ENCODE measurements at regions not wholly inside any gene's neighbourhood (a gene's known extent, or its start where the extent isn't known, plus 50 kb on each side); places are given as distances from the start of the nearest gene placed in this dataset.

DNA sequence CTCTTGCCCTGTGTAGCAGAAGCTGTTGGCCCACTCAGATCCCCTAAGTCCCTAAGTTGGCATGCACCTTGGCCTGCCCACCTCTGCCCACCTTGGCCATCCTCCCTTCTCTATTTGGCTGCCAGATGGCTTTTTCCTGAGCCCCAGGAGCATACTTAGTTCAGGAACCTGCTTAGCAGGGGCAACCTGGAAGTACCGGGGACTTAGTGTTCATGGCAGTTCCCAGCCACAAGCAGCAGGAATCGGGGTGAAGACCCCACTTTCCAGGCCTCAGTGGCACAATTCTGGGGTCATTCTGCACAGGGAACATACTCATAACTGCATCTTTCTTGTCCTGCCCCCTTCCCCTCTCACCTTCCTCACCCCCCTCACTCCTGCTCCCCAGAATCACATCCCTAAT lies 158.0 kb upstream of the PMEPA1 start:
- DNase-seq = no peak

GRCh38 chr20:57867181-57867803 lies 157.5 kb upstream of the PMEPA1 start:
- no peak for DNase-seq

- DNase-seq = no peak
Measured at GRCh38 chr20:57866250-57867106, 156.7 kb upstream of the PMEPA1 start.

DNA sequence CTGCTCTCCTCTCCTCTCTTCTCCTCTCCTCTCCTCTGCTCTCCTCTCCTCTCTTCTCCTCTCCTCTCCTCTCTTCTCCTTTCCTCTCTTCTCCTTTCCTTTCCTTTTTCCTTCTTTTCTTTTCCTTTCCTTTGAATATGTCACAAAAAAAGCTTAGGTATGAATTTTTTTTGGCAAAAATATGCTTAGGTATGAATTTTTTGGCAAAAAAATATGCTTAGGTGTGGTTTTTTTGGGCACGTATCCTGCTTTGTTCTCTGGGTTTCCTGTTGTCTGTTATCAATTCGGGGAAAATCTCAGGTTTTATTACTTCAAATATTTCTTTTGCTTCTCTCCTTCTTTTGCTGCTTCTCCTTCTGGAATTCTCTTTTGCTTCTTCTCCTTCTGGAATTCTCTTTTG lies 155.5 kb upstream of the PMEPA1 start:
- no peak for DNase-seq

DNA sequence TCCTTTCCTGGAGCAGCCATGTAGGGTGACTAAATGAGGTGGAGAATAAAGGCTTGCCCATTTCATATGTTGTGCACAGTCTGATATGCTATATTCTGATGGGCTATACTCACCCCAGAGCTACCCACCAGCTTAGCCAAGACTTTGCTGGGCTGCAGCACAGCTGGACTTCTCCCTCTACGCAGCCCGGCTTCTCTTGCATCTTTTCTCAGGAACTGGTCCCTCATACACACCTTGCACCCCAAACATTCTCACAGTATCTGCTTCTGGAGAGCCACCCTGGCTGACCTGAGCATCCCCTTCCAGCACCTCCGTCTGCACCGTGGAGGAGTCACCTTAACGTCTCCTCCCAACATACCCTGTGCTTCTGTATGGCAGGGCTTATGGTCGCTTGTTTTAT lies 150.8 kb upstream of the PMEPA1 start:
- no peak for DNase-seq

GRCh38 chr20:57857969-57858368 lies 148.2 kb upstream of the PMEPA1 start:
- no peak for DNase-seq

GRCh38 chr20:57857118-57857517 lies 147.3 kb upstream of the PMEPA1 start:
- DNase-seq = no peak

DNA sequence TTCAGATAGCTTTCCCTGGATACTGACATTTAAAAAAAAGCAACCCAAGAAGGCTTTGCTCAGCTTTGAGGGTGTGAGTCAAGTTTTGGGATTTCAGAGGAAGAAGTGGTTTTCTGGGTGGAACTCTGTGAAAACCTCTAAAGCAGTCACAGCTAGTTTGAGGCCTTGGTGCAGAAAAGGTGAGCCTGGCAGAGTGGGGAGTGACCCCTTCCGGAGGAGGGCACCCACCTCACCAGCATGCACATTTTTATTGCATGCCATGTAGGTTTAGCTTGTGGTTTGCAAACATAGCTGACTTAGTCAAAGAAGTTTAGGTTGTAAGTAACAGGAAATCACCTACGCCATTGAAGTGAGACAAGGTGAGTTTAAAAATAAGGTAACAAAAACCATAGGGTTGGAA lies 146.8 kb upstream of the PMEPA1 start:
- no peak for DNase-seq

DNA sequence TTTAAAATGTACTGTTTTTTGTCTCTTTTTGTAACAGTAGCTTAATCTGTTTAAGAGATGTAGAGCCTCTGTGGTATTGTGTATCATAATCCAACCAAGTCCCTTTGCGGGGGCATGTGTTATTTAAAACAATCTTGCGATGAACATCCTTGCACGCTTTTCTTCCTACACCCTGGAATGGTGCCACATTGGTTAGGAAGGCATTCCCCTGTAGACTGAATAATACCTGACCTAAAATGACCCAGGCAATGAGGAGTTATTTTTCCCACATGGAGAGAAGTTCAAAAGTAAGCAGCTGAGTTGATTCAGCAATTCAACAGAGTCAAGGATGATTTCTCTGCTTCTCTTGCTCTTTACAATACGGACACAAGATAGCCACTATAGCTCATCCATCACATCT lies 142.0 kb upstream of the PMEPA1 start:
- DNase-seq = no peak

DNA sequence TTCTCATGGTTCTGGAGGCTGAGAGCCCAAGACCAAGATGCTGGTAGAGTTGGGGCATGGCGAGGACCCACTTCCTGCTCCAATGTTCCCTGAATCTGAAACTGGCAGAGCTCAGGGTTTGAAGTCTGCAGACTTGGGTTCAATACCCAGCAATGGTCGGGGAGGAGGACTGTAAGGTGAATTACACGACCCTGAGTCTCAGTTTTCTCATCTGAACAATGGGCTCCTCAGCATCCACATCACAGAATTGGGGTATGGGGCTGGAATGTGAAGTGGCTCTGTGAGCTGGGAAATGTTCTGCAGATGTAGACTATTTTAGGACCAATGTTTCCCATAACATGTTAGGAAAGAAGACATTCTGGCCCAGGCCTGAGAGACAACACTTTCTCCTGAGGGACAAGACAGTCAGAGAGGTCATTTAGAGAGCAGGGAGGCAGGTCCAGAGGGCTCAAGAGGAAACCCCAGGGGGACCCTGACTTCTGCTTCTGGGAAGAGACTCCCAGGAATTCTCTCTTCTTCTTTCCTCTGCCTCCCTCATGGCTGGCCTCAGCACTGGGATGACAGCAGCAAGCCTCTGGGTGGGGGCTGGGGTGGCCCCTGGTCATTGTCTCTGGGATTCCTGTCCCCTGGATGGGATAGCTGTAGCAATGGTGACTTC lies 141.3 kb upstream of the PMEPA1 start:
- DNase-seq = no peak

DNA sequence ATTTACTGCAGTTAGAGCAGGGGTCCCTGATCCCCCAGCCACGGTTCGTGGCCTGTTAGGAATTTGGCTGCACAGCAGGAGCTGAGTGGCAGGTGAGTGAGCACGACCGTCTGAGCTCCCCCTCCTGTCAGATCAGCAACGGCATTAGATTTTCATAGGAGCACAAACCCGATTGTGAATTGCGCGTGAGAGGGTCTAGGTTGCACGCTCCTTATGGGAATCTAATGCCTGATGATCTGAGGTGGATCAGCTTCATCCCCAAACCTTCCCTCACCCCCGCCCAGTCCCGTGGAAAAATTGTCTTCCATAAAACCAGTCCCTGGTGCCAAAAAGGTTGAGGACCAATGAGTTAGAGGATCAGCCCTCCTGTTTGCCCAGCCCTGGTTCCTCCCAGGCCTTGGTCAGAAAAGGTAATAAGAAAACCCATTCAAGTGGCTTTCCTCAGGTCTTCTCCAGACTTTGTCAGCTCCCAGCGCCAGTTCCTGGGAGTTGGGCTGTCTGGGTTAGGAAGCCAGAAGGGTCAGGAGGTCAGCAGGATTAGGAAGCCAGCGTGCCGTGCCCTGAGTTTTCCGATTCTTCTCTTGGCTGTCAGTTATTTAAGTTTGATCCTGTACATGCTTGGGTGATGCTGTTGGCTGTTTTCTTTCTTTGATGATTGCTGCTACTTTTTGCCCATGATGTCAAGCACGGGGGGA lies 139.9 kb upstream of the PMEPA1 start:
- no peak for DNase-seq

- DNase-seq = no peak
Measured at GRCh38 chr20:57849121-57849520, 139.3 kb upstream of the PMEPA1 start.

- DNase-seq = no peak
Measured at GRCh38 chr20:57848282-57848681, 138.5 kb upstream of the PMEPA1 start.

DNA sequence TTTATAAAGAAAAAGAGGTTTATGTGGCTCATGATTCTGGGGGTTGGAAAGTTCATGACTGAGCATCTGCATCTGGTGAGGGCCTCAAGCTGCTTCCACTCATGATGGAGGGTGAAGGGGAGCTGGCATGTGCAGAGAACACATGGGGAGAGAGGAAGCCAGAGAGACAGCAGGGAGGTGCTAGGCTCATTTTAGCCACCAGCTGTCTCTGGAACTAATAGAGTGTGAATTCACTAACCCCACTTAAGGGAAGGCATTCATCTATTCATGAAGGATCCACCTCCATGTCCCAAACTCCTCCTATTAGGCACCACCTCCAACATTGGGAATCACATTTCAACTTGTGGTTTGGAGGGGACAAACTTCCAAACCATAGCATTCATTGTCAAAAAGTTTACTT lies 137.3 kb upstream of the PMEPA1 start:
- no peak for DNase-seq

GRCh38 chr20:57844626-57845596 lies 135.1 kb upstream of the PMEPA1 start:
- no peak for DNase-seq

GRCh38 chr20:57843941-57844625 lies 134.3 kb upstream of the PMEPA1 start:
- no peak for DNase-seq

GRCh38 chr20:57842720-57843119 lies 132.9 kb upstream of the PMEPA1 start:
- no peak for DNase-seq

DNA sequence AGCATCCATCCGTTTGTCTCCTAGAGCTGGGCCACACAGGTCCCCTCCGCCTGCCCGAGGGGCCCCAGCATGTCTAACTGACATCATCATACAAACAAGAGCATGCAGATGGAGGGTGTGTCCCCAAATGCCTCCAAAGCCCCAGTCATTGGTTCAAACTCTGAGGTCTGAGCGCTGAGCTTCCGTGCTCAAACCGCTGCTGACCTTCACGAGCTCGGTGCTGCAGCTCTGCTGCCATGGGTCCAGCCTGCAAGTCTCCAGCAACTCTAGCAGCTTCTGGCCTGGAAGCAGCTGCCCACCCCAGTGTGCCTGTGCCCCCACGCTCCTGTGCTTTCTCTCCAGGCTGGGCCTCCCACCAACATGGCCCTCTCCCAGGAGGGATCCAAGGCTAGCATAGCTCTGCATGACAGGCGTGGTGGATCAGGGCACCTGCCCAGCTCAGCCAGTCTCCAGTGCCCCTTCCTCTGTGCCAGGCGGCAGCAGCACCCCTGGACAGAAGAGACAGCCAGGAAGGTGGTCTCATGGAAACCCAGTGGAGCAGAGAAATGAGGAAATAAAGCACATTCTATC lies 131.6 kb upstream of the PMEPA1 start:
- no peak for DNase-seq

DNA sequence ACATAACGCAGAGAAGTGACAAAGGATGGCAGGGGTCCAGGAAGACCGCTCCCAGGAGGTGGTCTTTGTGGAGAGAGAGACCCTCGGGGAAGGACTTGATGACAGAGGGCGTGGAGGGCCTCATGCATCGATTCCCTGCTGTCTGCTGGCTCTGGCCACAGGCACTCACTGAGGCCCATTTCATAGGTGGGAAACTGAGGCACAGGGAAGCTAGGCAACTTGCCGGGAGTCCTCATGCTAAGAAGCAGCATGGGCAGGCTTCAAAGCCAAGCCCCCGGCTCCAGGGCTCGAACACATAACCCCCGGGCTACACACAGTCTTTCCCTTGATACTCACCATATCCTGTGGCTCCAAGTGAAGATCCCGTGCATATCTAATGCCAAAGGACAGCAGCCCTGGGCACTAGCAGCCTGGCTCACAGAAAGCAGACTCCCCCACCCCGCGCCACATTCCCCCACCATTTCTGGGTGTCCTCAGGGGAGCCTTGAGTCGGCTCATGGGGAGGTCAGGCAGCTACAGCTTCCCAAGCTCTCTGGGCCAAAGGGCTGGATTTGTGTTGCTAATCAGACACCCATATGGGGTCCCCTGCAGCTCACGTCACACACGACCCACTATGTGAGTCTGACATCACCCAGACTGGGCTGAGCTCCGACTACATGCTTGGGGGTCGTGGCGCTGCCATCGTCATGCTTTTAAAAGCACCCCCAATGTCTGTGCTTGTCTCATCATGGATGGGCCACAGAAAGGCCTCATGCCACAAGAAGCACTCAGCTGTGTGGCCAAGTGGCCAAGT lies 130.9 kb upstream of the PMEPA1 start:
- no peak for DNase-seq

DNA sequence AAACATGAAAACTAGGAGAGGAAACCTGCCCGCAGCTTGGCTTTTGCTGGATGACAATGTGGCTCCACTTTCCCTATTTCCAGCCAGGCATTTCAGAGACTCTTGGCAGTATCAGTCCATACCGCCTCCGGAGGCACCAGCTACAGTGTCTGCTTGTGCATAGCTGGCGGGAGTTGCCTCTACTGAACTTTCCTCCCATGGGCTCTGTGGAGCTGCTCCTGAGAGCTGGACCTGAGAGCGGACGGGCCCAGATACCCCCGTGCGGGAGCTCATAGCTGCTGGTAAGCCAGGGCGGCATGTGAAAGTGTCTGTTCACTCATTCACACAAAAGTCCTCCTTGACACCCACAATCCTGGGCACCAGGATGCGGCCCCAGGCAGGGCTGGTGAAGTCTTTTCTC lies 130.3 kb upstream of the PMEPA1 start:
- DNase-seq = no peak
